ENCODE measurements at regions not wholly inside any gene's neighbourhood (a gene's known extent, or its start where the extent isn't known, plus 50 kb on each side); places are given as distances from the start of the nearest gene placed in this dataset.

DNA sequence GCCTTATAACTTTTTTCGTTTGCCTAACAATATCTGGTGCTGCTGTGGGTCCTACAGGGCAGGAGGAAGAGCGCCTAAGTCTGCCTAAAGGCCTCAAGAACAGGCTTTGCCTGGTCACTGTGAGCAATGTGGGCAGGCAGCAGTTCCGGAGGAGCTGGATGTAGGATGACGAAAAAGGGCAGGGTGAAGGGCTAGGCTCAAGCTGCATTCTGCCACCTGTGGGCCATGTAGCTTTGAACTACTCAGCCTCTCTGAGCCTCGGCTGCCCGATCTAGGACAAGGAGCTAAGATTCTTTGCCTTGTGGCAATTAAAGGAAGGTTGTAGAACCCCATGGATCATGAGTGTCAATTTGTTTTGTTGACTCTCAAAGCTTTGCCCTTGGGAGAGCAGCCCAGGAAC is 57.1 kb upstream of the MAMLD1 start:
- no peak overlapping the region for H3K27ac ChIP-seq (ENCODE audit: control insufficient read depth, insufficient read depth)
- no peak overlapping the region for H3K4me2 ChIP-seq (ENCODE audit: control insufficient read depth, insufficient read depth)
- DNase-seq (ENCODE audit: low read depth, low spot score) = no peak
- no peak overlapping the region for H3K9ac ChIP-seq (ENCODE audit: control insufficient read depth, insufficient read depth, low read length)
- H2AFZ ChIP-seq (ENCODE audit: control insufficient read depth, low read depth, low read length) = no peak overlapping the region
- RAD21 ChIA-PET (ENCODE audit: unreplicated experiment) = no interaction called here
- H3K27me3 ChIP-seq (replicated peaks in 1 of 2; ENCODE audit: control insufficient read depth in 2 of 2, insufficient read depth in 2 of 2, low read length in 1 of 2) = no peaks in the 10 kb centered on the region; a peak in 2 of 4 replicates
- BruUV-seq (replicated peaks) = no TSS peak
- H3K4me1 ChIP-seq (ENCODE audit: control insufficient read depth, insufficient read depth, low read length) = no peaks in the 10 kb centered on the region
- intact Hi-C loops (cut with micrococcal nuclease; ENCODE audit: unreplicated experiment) = no loop called here
- H3K4me3 ChIP-seq = no peak overlapping the region
- CTCF ChIA-PET = no interaction called here
- ATAC-seq = no peak
- no peaks in the 10 kb centered on the region for H3K9me3 ChIP-seq (replicated peaks; ENCODE audit: control insufficient read depth, insufficient read depth, low read length)
- no peaks in the 10 kb centered on the region for H4K20me1 ChIP-seq (ENCODE audit: control insufficient read depth, insufficient read depth)
- SMC1A ChIA-PET (ENCODE audit: uncharacterized antibody, unreplicated experiment) = no interaction called here
- no peaks in the 10 kb centered on the region for H3K36me3 ChIP-seq (ENCODE audit: control insufficient read depth in 2 of 2, insufficient read depth in 2 of 2, low read length in 1 of 2)
- POLR2A ChIA-PET = no interaction called here
- TF ChIP-seq NFIC (IDR thresholded peaks at IDR 0.05; ENCODE audit: low read depth, low read length) = no peak
- no peak for TF ChIP-seq JUND (IDR thresholded peaks at IDR 0.05; ENCODE audit: low read depth, low read length)
- TF ChIP-seq HDAC2 (IDR thresholded peaks at IDR 0.05) = no peak
- no peak for TF ChIP-seq SP1 (IDR thresholded peaks at IDR 0.05; ENCODE audit: low read depth, low read length)
- no peak for TF ChIP-seq NR2F1 (conservative IDR thresholded peaks at IDR 0.05)
- TF ChIP-seq KDM1A (IDR thresholded peaks at IDR 0.05; ENCODE audit: borderline replicate concordance) = no peak
- TF ChIP-seq MYC (IDR thresholded peaks at IDR 0.05; ENCODE audit: insufficient read depth, insufficient read length, insufficient replicate concordance, low read length, severe bottlenecking) = no peak
- TF ChIP-seq NBN (IDR thresholded peaks at IDR 0.05) = no peak
- TF ChIP-seq, protein P1, sequence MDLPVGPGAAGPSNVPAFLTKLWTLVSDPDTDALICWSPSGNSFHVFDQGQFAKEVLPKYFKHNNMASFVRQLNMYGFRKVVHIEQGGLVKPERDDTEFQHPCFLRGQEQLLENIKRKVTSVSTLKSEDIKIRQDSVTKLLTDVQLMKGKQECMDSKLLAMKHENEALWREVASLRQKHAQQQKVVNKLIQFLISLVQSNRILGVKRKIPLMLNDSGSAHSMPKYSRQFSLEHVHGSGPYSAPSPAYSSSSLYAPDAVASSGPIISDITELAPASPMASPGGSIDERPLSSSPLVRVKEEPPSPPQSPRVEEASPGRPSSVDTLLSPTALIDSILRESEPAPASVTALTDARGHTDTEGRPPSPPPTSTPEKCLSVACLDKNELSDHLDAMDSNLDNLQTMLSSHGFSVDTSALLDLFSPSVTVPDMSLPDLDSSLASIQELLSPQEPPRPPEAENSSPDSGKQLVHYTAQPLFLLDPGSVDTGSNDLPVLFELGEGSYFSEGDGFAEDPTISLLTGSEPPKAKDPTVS (IDR thresholded peaks at IDR 0.05; ENCODE audit: low read depth, low read length) = no peak
- TF ChIP-seq SPI1 (IDR thresholded peaks at IDR 0.05; ENCODE audit: borderline replicate concordance, insufficient read depth, low read depth, low read length) = no peak
- no peak for TF ChIP-seq TBL1XR1 (IDR thresholded peaks at IDR 0.05; ENCODE audit: low read depth, low read length)
- TF ChIP-seq, protein P2, sequence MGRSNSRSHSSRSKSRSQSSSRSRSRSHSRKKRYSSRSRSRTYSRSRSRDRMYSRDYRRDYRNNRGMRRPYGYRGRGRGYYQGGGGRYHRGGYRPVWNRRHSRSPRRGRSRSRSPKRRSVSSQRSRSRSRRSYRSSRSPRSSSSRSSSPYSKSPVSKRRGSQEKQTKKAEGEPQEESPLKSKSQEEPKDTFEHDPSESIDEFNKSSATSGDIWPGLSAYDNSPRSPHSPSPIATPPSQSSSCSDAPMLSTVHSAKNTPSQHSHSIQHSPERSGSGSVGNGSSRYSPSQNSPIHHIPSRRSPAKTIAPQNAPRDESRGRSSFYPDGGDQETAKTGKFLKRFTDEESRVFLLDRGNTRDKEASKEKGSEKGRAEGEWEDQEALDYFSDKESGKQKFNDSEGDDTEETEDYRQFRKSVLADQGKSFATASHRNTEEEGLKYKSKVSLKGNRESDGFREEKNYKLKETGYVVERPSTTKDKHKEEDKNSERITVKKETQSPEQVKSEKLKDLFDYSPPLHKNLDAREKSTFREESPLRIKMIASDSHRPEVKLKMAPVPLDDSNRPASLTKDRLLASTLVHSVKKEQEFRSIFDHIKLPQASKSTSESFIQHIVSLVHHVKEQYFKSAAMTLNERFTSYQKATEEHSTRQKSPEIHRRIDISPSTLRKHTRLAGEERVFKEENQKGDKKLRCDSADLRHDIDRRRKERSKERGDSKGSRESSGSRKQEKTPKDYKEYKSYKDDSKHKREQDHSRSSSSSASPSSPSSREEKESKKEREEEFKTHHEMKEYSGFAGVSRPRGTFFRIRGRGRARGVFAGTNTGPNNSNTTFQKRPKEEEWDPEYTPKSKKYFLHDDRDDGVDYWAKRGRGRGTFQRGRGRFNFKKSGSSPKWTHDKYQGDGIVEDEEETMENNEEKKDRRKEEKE (IDR thresholded peaks at IDR 0.05) = no peak
- no peak for TF ChIP-seq SRF (IDR thresholded peaks at IDR 0.05; ENCODE audit: low read depth in 2 of 2, low read length in 2 of 2)
- TF ChIP-seq, protein P3, sequence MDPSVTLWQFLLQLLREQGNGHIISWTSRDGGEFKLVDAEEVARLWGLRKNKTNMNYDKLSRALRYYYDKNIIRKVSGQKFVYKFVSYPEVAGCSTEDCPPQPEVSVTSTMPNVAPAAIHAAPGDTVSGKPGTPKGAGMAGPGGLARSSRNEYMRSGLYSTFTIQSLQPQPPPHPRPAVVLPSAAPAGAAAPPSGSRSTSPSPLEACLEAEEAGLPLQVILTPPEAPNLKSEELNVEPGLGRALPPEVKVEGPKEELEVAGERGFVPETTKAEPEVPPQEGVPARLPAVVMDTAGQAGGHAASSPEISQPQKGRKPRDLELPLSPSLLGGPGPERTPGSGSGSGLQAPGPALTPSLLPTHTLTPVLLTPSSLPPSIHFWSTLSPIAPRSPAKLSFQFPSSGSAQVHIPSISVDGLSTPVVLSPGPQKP (IDR thresholded peaks at IDR 0.05; ENCODE audit: low read depth, low read length) = no peak
- no peak for TF ChIP-seq ZZZ3 (IDR thresholded peaks at IDR 0.05; ENCODE audit: control insufficient read depth, insufficient read length, low read depth)
- TF ChIP-seq CHD1 (IDR thresholded peaks at IDR 0.05; ENCODE audit: low read depth, low read length) = no peak
- no peaks in the 10 kb centered on the region for H3K79me2 ChIP-seq (ENCODE audit: control insufficient read depth, insufficient read depth, low read length)
- FAIRE-seq = no peak
- in situ Hi-C loops (cut with MboI) = no loop called here
- WGBS (ENCODE audit: insufficient coverage, insufficient replicate concordance, low lambda C conversion rate, missing lambda C conversion rate) = 32% methylated on average over 6 of the region's 6 CpGs
